OCI-LY7 (cell line): ENCODE measurements at regions not wholly inside any gene's neighbourhood (a gene's known extent, or its start where the extent isn't known, plus 50 kb on each side); places are given as distances from the start of the nearest gene placed in this dataset.

Experiments used
- BruUV-seq: library from RNA; stranded (reverse); fragments of 400-500 nt; replicated peaks from 2 replicates; lab custom pipeline; 2021; lab: Mats Ljungman, UMichigan
- CTCF ChIA-PET: fragments of 300-600 bp; sonication (Branson Sonifier 250); formaldehyde crosslinking; loops from one replicate; lab custom pipeline; 2022; ENCODE audit warnings: antibody characterized with exemption; ENCODE audit not compliant: unreplicated experiment; lab: Charles Lee
- POLR2A ChIA-PET: fragments of 300-600 bp; sonication (Branson Sonifier 250); formaldehyde crosslinking; loops from one replicate; lab custom pipeline; 2022; ENCODE audit warnings: antibody characterized with exemption; lab: Charles Lee
- DNase-seq: peaks from one replicate; pipeline ENCODE4 v3.0.0-alpha.2; 2015; ENCODE audit warnings: low spot score
- H2AFZ ChIP-seq: fragments of 200-600 bp; sonication (generic), shearing (Covaris generic); 2 replicates; pipeline ENCODE4 v1.6.1; 2014; ENCODE audit warnings: mild to moderate bottlenecking, antibody characterized with exemption, low read length, moderate library complexity
- H3K27ac ChIP-seq: fragments of 200-600 bp; sonication (generic); 2 replicates; pipeline ENCODE4 v1.5.1; 2014; ENCODE audit warnings: mixed run types, low read depth, mild to moderate bottlenecking, moderate library complexity, low read length, inconsistent platforms; ENCODE audit not compliant: poor library complexity, severe bottlenecking
- H3K36me3 ChIP-seq: fragments of 200-600 bp; sonication (generic); 2 replicates; pipeline ENCODE4 v1.6.1; 2014; ENCODE audit warnings: mild to moderate bottlenecking, antibody characterized with exemption, low read length, moderate library complexity, mixed read lengths; ENCODE audit not compliant: insufficient read depth
- H3K4me1 ChIP-seq: fragments of 200-600 bp; sonication (generic); 2 replicates; pipeline ENCODE4 v1.5.1; 2014; ENCODE audit warnings: mild to moderate bottlenecking, low read length; ENCODE audit not compliant: insufficient read depth, poor library complexity, severe bottlenecking
- H3K4me2 ChIP-seq: fragments of 200-600 bp; sonication (generic); 2 replicates; pipeline ENCODE4 v1.6.1; 2014; ENCODE audit warnings: mild to moderate bottlenecking, low read length
- H3K4me3 ChIP-seq: fragments of 200-600 bp; sonication (generic); 2 replicates; pipeline ENCODE4 v1.5.1; 2014; ENCODE audit warnings: mild to moderate bottlenecking, low read depth, low read length; ENCODE audit not compliant: poor library complexity, severe bottlenecking
- H3K79me2 ChIP-seq: fragments of 200-600 bp; sonication (generic); 2 replicates; pipeline ENCODE4 v1.6.1; 2016; ENCODE audit warnings: low read depth, mild to moderate bottlenecking, low read length, moderate library complexity, mixed read lengths; ENCODE audit not compliant: insufficient read depth
- H3K9me2 ChIP-seq: fragments of 200-600 bp; sonication (generic); 2 replicates; pipeline ENCODE4 v1.6.1; 2016; ENCODE audit warnings: mild to moderate bottlenecking, low read length, mixed read lengths; ENCODE audit not compliant: insufficient read depth
- H3K9me3 ChIP-seq: fragments of 200-600 bp; sonication (generic); 2 replicates; pipeline ENCODE4 v1.6.1; 2014; ENCODE audit warnings: mild to moderate bottlenecking, mixed run types, low read length, mixed read lengths
- H4K20me1 ChIP-seq: fragments of 200-600 bp; sonication (generic); 2 replicates; pipeline ENCODE4 v1.6.1; 2014; ENCODE audit warnings: mild to moderate bottlenecking, antibody characterized with exemption, low read length, moderate library complexity, mixed read lengths; ENCODE audit not compliant: insufficient read depth
- EZH2phosphoT487 ChIP-seq: fragments of 200-600 bp; sonication (generic); IDR thresholded peaks from 2 replicates; pipeline ENCODE4 v1.6.1; 2018; ENCODE audit warnings: low read depth, borderline replicate concordance, mild to moderate bottlenecking, mixed run types, antibody characterized with exemption, low read length, moderate library complexity, mixed read lengths
- intact Hi-C: fragments of 100-400 bp; cut with micrococcal nuclease; formaldehyde crosslinking; loops from one replicate; pipeline ENCODE4 v1.10.0; 2022; ENCODE audit not compliant: unreplicated experiment
- TF ChIP-seq, protein P1 (sequence below): fragments of 200-600 bp; sonication (generic); conservative IDR thresholded peaks from 2 replicates; pipeline ENCODE4 v1.5.1; 2014; ENCODE audit warnings: mild to moderate bottlenecking, antibody characterized with exemption, low read length, moderate library complexity, mixed read lengths

- H3K4me2 ChIP-seq: no peak overlapping the region
- CTCF ChIA-PET: no interaction called here
- no peaks in the 10 kb centered on the region for H3K36me3 ChIP-seq
- no peaks in the 10 kb centered on the region for H4K20me1 ChIP-seq
- BruUV-seq: no TSS peak
- H3K4me3 ChIP-seq: no peak overlapping the region
- no peaks in the 10 kb centered on the region for H3K9me2 ChIP-seq
- intact Hi-C loops: no loop called here
- no peaks in the 10 kb centered on the region for H3K9me3 ChIP-seq
- H3K4me1 ChIP-seq: no peaks in the 10 kb centered on the region
- H3K27ac ChIP-seq: no peak overlapping the region
- POLR2A ChIA-PET: no interaction called here
- H3K79me2 ChIP-seq: no peaks in the 10 kb centered on the region
- no peak overlapping the region for H2AFZ ChIP-seq
- DNase-seq: no peak
- no peak for TF ChIP-seq EZH2phosphoT487
- TF ChIP-seq, protein P1, sequence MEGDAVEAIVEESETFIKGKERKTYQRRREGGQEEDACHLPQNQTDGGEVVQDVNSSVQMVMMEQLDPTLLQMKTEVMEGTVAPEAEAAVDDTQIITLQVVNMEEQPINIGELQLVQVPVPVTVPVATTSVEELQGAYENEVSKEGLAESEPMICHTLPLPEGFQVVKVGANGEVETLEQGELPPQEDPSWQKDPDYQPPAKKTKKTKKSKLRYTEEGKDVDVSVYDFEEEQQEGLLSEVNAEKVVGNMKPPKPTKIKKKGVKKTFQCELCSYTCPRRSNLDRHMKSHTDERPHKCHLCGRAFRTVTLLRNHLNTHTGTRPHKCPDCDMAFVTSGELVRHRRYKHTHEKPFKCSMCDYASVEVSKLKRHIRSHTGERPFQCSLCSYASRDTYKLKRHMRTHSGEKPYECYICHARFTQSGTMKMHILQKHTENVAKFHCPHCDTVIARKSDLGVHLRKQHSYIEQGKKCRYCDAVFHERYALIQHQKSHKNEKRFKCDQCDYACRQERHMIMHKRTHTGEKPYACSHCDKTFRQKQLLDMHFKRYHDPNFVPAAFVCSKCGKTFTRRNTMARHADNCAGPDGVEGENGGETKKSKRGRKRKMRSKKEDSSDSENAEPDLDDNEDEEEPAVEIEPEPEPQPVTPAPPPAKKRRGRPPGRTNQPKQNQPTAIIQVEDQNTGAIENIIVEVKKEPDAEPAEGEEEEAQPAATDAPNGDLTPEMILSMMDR: no peak
Observed at GRCh38 chr18:44214396-44214795, 466.3 kb upstream of the SETBP1 start.

- intact Hi-C loops: no loop called here
- Histone ChIP-seq H2AFZ (no peak overlapping the region), H3K4me2 (no peak overlapping the region), H3K36me3 (no peaks in the 10 kb centered on the region), H3K4me1 (no peaks in the 10 kb centered on the region), H3K27ac (no peak overlapping the region), H3K4me3 (no peak overlapping the region), H3K9me3 (no peaks in the 10 kb centered on the region), H4K20me1 (no peaks in the 10 kb centered on the region), H3K9me2 (no peaks in the 10 kb centered on the region), H3K79me2 (no peaks in the 10 kb centered on the region)
- no peak for TF ChIP-seq EZH2phosphoT487
- TF ChIP-seq, protein P1: no peak
- no TSS peak for BruUV-seq
- no peak for DNase-seq
- CTCF ChIA-PET: no interaction called here
- POLR2A ChIA-PET: interaction anchor here (0.7 to 1.5 kb wide), 3 partner anchors 21 to 158 kb away, joined by 3 to 4 read pairs (median 3); no protein-coding TSS in a partner anchor
Observed at GRCh38 chr18:44216169-44216568, 464.5 kb upstream of the SETBP1 start.

- POLR2A ChIA-PET: interaction anchor here (0.7 kb wide), 1 partner anchor 388 kb away, joined by 3 read pairs; no protein-coding TSS in a partner anchor
Observed at GRCh38 chr18:44227501-44227900, 453.2 kb upstream of the SETBP1 start.

More at GRCh38 chr18:44227501-44227900, 453.2 kb upstream of the SETBP1 start:
- no peaks in the 10 kb centered on the region for H3K36me3 ChIP-seq
- no TSS peak for BruUV-seq
- no peaks in the 10 kb centered on the region for H3K9me2 ChIP-seq
- no peak overlapping the region for H3K4me3 ChIP-seq
- intact Hi-C loops: no loop called here
- DNase-seq: no peak
- H3K27ac ChIP-seq: no peak overlapping the region
- no peak overlapping the region for H3K4me2 ChIP-seq
- H3K79me2 ChIP-seq: no peaks in the 10 kb centered on the region
- CTCF ChIA-PET: no interaction called here
- no peaks in the 10 kb centered on the region for H3K4me1 ChIP-seq
- H3K9me3 ChIP-seq: no peaks in the 10 kb centered on the region
- TF ChIP-seq EZH2phosphoT487: no peak
- TF ChIP-seq, protein P1: no peak
- no peaks in the 10 kb centered on the region for H4K20me1 ChIP-seq
- H2AFZ ChIP-seq: no peak overlapping the region
